B cell (primary cell): ENCODE measurements at regions not wholly inside any gene's neighbourhood (a gene's known extent, or its start where the extent isn't known, plus 50 kb on each side); places are given as distances from the start of the nearest gene placed in this dataset.
A peak's percentile ranks its signal among the peaks of the same experiment; 100 is the strongest.

Source experiments
- ATAC-seq: fragments of 200-7000 bp; cut with Tn5 transposase; one replicate; pipeline ENCODE4 v1.10.0; 2021; ENCODE audit warnings: low read depth, mild to moderate bottlenecking, moderate number of reproducible peaks, moderate library complexity
- CTCF ChIA-PET: fragments of 350-600 bp; sonication (Branson Sonifier 250); formaldehyde crosslinking; loops from one replicate; lab custom pipeline; 2021; ENCODE audit warnings: antibody characterized with exemption, inconsistent platforms; lab: Charles Lee
- POLR2A ChIA-PET: fragments of 350-600 bp; sonication (Branson Sonifier 250); formaldehyde crosslinking; loops from one replicate; lab custom pipeline; 2021; ENCODE audit warnings: antibody characterized with exemption; lab: Charles Lee
- DNase-seq: peaks from one replicate; pipeline ENCODE4 v3.0.0; 2013
- H2AFZ ChIP-seq: 2 replicates; pipeline ENCODE4 v1.6.1; 2012; ENCODE audit warnings: mild to moderate bottlenecking, low read depth, low read length; ENCODE audit not compliant: insufficient read depth, poor library complexity, severe bottlenecking
- H3K27ac ChIP-seq, 2 donors: 1 replicate in 1 of 2; 2 replicates in 1 of 2; pipeline ENCODE4 v1.5.1; 2012 to 2013; ENCODE audit warnings: low read length in 2 of 2, mild to moderate bottlenecking in 2 of 2, moderate library complexity in 1 of 2
- H3K27me3 ChIP-seq, 4 experiments: fragments of 200-600 bp in 1 of 4; sonication (generic) in 1 of 4; replicated peaks in 1 of 4; 1 replicate in 2 of 4; 2 replicates in 2 of 4; pipeline versions ENCODE4 v1.6.1 to v1.7.0; 2013 to 2016; ENCODE audit warnings: low read length in 3 of 4, mild to moderate bottlenecking in 2 of 4, mixed read lengths in 1 of 4, moderate library complexity in 1 of 4; ENCODE audit not compliant: insufficient read depth in 4 of 4, control insufficient read depth in 3 of 4; ENCODE audit errors: control extremely low read depth in 1 of 4
- H3K36me3 ChIP-seq, 2 experiments: replicated peaks in 1 of 2; 1 replicate in 1 of 2; 2 replicates in 1 of 2; pipeline versions ENCODE4 v1.6.1 to v1.7.1; 2013; ENCODE audit warnings: low read length in 1 of 2; ENCODE audit not compliant: insufficient read depth in 2 of 2, control insufficient read depth in 1 of 2; ENCODE audit errors: control extremely low read depth in 1 of 2, extremely low read depth in 1 of 2
- H3K4me1 ChIP-seq, 2 donors: fragments of 200-600 bp in 1 of 2; sonication (generic) in 1 of 2; 1 replicate in 1 of 2; 2 replicates in 1 of 2; pipeline versions ENCODE4 v1.5.1 to v1.6.1; 2013 to 2017; ENCODE audit warnings: low read length in 2 of 2; ENCODE audit not compliant: control insufficient read depth in 2 of 2, insufficient read depth in 2 of 2
- H3K4me2 ChIP-seq: replicated peaks from 2 replicates; pipeline ENCODE3; 2012; ENCODE audit warnings: mild to moderate bottlenecking, low read depth, low read length; ENCODE audit not compliant: poor library complexity, severe bottlenecking
- H3K4me3 ChIP-seq, 5 experiments: fragments of 200-600 bp in 1 of 5; sonication (generic) in 1 of 5; 1 replicate in 3 of 5; 2 replicates in 2 of 5; pipeline versions ENCODE4 v1.5.1 to v1.7.0; 2011 to 2016; ENCODE audit warnings: low read length in 4 of 5, mild to moderate bottlenecking in 4 of 5, low read depth in 2 of 5, control low read depth in 1 of 5, moderate library complexity in 1 of 5; ENCODE audit not compliant: insufficient read depth in 1 of 5; ENCODE audit errors: control extremely low read depth in 1 of 5, extremely low read depth in 1 of 5
- H3K79me2 ChIP-seq: fragments of 200-600 bp; sonication (generic); one replicate; pipeline ENCODE4 v1.6.0; 2016; ENCODE audit warnings: low read length; ENCODE audit not compliant: control insufficient read depth, insufficient read depth
- H3K9ac ChIP-seq: fragments of 200-600 bp; sonication (generic); 2 replicates; pipeline ENCODE4 v1.6.1; 2017; ENCODE audit warnings: mild to moderate bottlenecking, low read length, moderate library complexity
- H3K9me3 ChIP-seq, 3 donors: one replicate each; pipeline versions ENCODE4 v1.6.1 to v1.7.1; 2013; ENCODE audit warnings: low read length in 2 of 3; ENCODE audit not compliant: control insufficient read depth in 2 of 3, insufficient read depth in 1 of 3; ENCODE audit errors: control extremely low read depth in 1 of 3
- H4K20me1 ChIP-seq: 2 replicates; pipeline ENCODE4 v1.6.0; 2012; ENCODE audit warnings: mild to moderate bottlenecking, low read length; ENCODE audit not compliant: insufficient read depth, control insufficient read depth, poor library complexity, severe bottlenecking
- H3K27ac Mint-ChIP-seq: one replicate; pipeline ENCODE4 v1.8.0; 2021; ENCODE audit warnings: mixed read lengths
- H3K27me3 Mint-ChIP-seq: one replicate; pipeline ENCODE4 v1.8.0; 2021; ENCODE audit warnings: mixed read lengths
- H3K4me1 Mint-ChIP-seq: one replicate; pipeline ENCODE4 v1.8.0; 2021; ENCODE audit warnings: mixed read lengths
- H3K4me3 Mint-ChIP-seq: one replicate; pipeline ENCODE4 v1.8.0; 2021; ENCODE audit warnings: mixed read lengths
- H3K9me3 Mint-ChIP-seq: one replicate; pipeline ENCODE4 v1.8.0; 2022; ENCODE audit warnings: mixed read lengths; ENCODE audit not compliant: insufficient read depth
- EZH2 ChIP-seq: IDR thresholded peaks from 2 replicates; pipeline ENCODE4 v1.6.1; 2012; ENCODE audit warnings: borderline replicate concordance, low read depth, mild to moderate bottlenecking, moderate library complexity, low read length; ENCODE audit not compliant: insufficient read depth, poor library complexity, severe bottlenecking
- WGBS: methylation state at CpG from one replicate; pipeline ENCODE4 v1.1.5; 2013; ENCODE audit warnings: missing lambda C conversion rate; ENCODE audit not compliant: insufficient coverage; 5-methylcytosine and 5-hydroxymethylcytosine counted together
- intact Hi-C: fragments of 100-400 bp; cut with micrococcal nuclease; formaldehyde crosslinking; loops from one replicate; pipeline ENCODE4 v1.10.0; 2022
- TF ChIP-seq, protein P1 (sequence below): fragments of 200-600 bp; IDR thresholded peaks from one replicate; pipeline ENCODE4 v1.8.0; 2022; ENCODE audit warnings: antibody characterized with exemption, mild to moderate bottlenecking

DNA sequence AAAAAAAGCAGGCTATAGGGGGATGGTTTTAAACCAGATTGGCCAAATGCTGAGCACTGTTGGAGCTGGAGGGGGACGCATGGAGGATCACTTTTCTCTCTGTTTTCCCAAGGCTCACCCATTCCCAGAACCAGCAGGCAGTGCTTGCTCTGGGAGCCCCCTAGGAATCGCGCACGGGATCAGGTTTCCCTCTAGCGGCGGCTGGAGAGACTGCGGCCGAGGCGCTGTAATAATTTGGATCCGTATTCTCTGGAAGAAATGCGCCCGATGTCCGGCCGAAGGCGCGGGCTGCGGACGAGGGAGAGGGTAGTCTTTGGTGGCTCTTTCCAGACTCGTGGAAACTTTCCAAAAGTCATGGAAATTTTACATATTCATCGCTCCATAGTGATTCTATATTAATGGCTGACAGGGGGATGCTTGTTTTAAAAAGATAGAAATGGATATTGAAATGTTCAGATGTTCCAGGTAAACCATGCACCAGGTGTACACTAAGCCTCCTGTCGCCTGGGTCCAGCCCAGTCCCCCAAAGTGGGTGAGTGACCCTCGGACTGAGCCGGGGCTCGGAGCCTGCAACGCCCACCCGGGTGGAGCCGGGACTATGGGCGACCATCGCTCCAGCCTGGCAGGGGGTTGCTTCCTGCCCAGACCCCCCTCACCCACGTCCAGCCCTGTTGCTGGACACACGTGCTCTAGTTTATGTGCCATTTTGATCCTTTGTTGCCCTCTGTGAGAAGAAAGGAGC is 78.7 kb upstream of the PHACTR3 start:
- Histone ChIP-seq H2AFZ (no peak overlapping the region), H3K9ac (no peak overlapping the region), H3K9me3 (peaks cover 0 to 4% (median 0%) of the 10 kb centered on the region in 3 donors), H3K36me3 (no peaks in the 10 kb centered on the region), H3K79me2 (no peaks in the 10 kb centered on the region), H3K27me3 (peaks cover 0 to 27% (median 6%) of the 10 kb centered on the region in 4 experiments), H3K4me1 (peaks cover 0 to 3% of the 10 kb centered on the region in 2 donors), H3K27ac (no peak overlapping the region), H4K20me1 (no peaks in the 10 kb centered on the region), H3K4me3 (no peak overlapping the region), H3K4me2 (no peak overlapping the region)
- DNase-seq (no peak), ATAC-seq (no peak)
- ChIA-PET POLR2A (no interaction called here), CTCF (no interaction called here)
- no peaks in the 10 kb centered on the region for H3K4me1 Mint-ChIP-seq
- peaks cover 38% of the 10 kb centered on the region for H3K27me3 Mint-ChIP-seq
- no peak overlapping the region for H3K4me3 Mint-ChIP-seq
- H3K27ac Mint-ChIP-seq: no peak overlapping the region
- TF ChIP-seq EZH2: no peak
- TF ChIP-seq, protein P1, sequence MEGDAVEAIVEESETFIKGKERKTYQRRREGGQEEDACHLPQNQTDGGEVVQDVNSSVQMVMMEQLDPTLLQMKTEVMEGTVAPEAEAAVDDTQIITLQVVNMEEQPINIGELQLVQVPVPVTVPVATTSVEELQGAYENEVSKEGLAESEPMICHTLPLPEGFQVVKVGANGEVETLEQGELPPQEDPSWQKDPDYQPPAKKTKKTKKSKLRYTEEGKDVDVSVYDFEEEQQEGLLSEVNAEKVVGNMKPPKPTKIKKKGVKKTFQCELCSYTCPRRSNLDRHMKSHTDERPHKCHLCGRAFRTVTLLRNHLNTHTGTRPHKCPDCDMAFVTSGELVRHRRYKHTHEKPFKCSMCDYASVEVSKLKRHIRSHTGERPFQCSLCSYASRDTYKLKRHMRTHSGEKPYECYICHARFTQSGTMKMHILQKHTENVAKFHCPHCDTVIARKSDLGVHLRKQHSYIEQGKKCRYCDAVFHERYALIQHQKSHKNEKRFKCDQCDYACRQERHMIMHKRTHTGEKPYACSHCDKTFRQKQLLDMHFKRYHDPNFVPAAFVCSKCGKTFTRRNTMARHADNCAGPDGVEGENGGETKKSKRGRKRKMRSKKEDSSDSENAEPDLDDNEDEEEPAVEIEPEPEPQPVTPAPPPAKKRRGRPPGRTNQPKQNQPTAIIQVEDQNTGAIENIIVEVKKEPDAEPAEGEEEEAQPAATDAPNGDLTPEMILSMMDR: peak; percentile 78
- 21% methylated on average over 27 of the region's 31 CpGs for WGBS
- H3K9me3 Mint-ChIP-seq: no peaks in the 10 kb centered on the region
- intact Hi-C loops: no loop called here
